Activated CD4-positive, alpha-beta T cell treated with anti-CD3 and anti-CD28 coated beads, Interleukin-2, amount 50 U/mL, for 4 hours (primary cell): ENCODE measurements at regions not wholly inside any gene's neighbourhood (a gene's known extent, or its start where the extent isn't known, plus 50 kb on each side); places are given as distances from the start of the nearest gene placed in this dataset.
"Not testable (repeated sequence)": the region's sequence is repeated elsewhere in the genome, so short reads cannot be mapped to it uniquely, and the experiment has no call there.

Source experiments
- DNase-seq, 2 experiments: peaks; one replicate each; pipeline ENCODE4 v3.0.0-alpha.2; 2020

DNA sequence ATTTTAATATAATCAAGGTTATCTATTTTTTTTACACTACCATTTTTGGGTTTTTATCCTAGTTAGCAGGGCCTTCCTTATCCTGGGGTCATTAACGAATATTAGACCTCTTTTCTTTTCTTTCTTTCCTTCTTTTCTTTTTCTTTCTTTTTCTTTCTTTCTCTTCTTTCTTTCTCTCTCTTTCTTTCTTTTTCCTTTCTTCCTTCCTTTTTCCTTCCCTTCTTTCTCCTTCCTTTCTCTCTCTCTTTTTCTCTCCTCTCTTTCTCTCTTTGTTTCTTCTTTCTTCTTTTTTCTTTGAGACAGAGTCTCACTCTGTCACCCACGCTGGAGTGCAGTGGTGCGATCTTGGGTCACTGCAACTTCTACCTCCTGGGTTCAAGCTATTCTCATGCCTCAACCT, 120.4 kb upstream of the PDE7B start:
- no peak for DNase-seq

DNA sequence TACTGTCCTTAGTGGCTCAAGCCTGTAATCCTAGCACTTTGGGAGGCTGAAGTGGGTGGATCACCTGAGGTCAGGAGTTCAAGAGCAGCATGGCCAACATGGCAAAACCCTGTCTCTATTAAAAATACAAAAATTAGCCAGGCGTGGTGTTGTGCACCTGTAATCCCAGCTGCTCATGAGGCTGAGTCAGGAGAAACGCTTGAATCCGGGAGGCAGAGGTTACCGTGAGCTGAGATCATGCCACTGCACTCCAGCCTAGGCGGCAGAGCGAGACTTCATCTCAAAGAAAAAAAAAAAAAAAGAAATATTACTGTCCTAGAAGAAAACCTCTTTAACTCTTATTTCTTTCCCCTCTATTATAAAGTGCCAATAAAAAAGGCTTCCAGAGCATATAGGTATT, 115.2 kb upstream of the PDE7B start:
- not testable (repeated sequence) for DNase-seq

DNA sequence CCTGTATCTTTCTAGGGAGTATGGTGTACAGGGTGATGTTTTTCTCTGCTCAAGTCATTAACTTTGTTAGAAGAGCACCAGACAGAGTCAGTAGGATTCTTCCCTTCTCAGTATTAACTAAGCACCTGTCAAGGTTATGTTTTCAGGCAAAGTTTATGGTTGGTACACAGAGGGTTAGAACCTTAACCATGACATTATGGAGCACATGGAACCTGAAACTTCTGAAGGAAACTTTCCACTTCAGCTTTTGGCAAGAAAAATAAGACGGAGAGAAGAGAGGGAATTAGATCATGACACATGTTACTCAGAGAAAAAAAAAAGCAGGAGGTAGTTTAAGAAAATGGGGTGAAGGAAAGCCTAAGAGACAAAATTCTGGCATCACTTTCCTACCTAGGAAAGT, 112.9 kb upstream of the PDE7B start:
- no peak for DNase-seq

DNA sequence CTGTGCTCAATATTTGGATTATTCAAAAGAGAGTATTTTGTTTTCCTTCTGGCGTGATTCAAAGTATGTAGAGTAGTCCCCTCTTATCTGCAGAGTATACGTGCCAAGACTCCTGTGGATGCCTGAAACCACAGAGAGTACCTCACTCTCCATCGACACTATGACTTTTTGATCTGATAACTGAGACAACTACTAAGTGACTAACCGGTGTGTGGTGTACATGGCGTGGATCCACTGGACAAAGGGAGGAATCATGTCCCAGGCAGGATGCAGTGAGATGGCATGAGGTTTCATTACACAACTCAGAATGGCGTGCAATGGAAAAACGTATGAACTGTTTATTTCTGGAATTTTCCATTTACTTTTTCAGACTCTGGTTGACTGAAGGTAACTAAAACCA, 112.2 kb upstream of the PDE7B start:
- no peak for DNase-seq

DNA sequence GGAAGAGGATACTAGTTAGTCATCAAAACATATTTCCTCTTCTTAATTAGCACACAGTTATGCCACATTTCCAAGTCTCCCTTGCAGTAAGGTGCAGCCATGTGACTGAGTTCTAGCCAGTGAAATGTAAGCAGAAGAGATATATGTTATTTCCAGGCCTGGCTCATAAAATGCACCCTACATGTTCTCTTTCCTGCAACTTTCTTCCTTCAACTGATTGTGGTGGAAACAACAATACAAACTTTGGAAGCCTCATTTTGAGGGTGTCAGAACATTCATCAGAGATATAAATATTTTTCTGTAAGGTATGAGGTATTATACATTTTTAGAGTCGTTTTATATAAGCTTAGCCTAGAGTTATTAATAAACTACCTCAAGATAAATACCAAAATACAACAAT, 110.9 kb upstream of the PDE7B start:
- DNase-seq = no peak

DNA sequence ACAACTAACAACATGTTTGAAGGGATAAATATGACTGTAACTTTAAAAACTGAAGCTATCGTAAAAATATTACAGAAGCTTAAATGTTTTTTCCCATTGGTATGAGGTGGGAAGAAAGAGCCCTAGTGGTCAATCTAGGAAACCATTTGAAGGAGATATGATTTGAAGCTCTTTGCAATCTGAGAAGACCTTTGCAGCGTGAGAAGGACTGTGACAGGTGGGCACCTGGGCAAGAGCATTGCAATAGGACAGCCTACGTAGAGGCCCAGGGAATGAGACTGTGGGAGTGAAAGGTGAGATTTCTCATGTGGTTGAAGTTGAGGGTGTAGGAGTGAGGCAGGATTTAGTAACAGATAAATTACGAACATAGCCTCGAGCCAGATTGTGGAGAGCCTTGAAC, 108.0 kb upstream of the PDE7B start:
- DNase-seq = no peak

DNA sequence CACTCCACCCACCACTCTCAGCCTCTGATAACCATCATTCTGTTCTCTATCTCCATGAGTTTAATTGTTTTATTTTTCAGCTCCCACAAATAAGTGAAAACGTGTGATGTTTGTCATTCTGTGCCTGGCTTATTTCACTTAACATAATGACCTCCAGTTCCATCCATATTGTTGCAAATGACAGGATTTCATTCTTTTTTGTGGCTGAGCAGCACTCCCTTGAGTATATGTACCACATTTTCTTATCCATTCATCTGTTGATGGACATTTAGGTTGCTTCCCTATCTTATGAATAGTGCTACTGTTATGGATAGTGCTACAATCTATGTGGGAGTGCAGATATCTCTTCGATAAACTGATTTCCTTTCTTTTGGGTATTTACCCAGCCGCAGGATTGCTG, 103.3 kb upstream of the PDE7B start:
- DNase-seq = no peak

DNA sequence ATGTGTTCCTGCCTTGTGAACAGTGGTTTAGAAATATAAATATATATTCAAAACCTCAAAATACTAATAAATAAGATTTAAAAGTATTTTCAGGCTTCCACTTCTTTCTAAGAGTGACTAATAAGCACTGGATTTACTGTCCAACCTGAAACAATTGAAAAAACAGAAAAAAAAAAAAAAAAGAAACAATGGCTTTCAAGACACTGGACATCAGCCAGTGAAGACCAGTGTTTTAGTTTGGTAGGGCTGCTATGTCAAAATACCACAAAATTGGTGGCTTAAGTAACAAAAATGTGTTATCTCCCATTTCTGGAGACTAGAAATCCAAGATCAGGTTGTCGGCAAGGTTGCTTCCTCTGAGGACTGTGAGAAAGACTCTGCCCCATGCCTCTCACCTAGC, 101.4 kb upstream of the PDE7B start:
- DNase-seq = no peak

DNA sequence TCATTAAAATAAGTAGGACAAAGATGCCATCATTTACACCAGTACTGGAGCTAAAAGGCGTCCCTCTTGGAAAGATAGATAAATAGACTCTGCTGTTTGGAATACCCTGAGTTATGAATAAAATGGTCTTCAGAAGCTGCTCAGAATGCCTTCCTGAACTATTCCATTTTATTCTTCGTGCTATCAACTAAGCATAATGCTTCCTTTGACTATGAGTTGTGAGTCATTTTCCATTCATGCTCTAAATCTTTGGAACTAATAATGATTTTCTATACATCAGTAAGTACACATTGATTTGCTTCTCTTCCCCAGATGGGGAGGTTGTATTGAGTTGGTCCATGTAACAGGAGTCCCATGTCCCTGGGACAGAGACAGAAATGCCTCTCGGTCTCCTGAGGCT, 98.3 kb upstream of the PDE7B start:
- no peak for DNase-seq

DNA sequence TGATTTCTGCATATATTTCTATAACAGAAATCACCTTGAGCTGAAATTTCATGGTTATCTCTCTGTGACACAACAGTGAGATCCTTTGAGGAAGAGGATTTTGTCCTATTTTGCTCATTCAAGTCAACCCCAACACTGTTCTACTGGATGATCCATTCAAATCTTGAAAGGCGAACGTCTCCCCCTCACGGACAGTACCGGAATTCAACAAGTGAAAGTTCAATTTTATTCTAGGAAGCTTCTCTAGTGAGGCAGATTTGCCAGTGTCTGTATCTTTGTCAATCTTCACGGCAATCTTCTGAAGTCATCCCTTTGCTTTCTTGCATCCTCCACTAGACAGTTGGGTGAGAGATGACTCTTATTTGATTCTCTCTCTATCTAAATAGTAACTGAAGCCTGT, 91.7 kb upstream of the PDE7B start:
- DNase-seq = no peak

DNA sequence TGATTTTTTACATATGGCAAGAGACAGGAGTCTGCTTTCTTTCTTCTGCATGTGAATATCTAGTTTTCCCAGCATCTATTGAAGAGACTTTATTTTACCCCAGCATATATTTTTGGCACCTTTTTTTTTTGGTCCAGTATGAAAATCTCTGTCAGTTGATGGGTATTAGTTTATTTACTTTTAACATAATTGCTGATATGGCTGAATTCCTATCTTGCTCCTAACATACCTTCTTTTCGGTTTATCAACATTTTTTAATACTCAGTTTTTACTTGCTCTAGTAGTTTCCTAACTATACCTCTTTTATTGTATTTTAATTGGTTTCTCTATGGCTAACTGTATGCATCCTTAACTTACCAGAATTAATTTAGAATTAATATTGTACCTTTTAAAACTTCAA, 77.5 kb upstream of the PDE7B start:
- DNase-seq = no peak

DNA sequence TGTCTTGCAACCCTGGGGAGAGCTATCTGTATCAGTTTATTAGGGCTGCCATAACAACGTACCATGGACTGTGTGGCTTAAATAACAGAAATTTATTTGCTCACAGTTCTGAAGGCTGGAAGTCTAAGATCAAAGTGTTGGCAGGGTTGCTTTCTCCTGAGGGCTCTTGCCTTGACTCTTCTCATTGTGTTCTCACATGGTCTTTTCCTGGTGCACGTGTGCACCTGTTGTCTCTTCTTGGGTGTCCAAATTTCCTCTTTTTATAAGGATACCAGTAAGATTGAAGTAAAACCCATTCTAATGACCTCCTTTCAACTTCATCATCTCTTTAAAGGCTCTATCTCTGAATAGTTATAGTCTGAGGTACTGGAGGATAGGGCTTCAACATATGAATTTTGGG, 72.3 kb upstream of the PDE7B start:
- DNase-seq = no peak

DNA sequence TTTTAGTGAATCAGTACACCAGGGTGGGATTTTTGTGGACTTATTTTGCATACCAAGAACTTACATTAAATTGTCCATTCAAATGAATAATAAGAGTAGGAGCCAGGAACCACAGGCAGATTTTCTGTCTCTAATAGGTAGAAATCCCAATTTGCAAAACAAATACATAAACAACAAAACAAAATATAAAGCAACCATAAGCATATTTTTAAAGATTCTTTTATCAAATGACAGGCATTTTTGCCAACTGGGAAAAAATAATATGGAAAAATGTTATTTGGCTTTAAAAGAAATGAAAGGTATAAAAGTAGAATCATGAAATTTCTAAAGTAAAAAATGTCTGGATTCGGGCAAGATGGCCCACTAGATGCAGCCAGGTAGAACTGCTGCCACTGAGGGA, 71.2 kb upstream of the PDE7B start:
- DNase-seq = no peak

DNA sequence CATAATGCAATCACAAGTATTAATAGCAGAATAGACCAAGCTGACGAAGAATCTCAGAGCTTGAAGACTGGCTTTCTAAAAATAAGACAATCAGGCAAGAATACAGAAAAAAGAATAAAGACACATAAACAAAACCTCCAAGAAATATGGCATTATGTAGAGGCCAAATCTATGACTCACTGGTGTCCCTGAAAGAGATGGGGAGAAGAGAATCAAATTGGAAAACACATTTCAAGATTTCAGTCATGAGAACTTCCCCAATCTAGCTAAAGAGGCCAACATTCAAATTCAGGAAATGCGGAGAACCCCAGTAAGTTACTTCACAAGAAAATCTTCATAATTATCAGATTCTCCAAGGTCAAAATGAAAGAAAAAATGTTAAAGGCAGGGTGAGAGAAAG, 69.0 kb upstream of the PDE7B start:
- DNase-seq = no peak

DNA sequence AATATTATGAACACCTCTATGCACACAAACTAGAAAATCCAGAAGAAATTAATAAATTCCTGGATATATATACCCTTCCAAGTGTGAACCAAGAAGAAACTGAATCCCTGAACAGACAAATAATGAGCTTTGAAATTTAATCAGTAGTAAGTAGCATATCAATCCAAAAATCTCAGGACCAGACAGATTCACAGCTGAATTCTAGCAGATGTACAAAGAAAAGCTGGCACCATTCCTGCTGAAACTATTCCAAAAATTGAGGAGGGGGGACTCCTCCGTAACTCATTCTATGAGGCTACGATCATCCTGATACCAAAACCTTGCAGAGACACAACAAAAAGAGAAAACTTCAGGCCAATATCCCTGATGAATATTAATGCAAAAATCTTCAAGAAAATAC, 67.0 kb upstream of the PDE7B start:
- DNase-seq = no peak

DNA sequence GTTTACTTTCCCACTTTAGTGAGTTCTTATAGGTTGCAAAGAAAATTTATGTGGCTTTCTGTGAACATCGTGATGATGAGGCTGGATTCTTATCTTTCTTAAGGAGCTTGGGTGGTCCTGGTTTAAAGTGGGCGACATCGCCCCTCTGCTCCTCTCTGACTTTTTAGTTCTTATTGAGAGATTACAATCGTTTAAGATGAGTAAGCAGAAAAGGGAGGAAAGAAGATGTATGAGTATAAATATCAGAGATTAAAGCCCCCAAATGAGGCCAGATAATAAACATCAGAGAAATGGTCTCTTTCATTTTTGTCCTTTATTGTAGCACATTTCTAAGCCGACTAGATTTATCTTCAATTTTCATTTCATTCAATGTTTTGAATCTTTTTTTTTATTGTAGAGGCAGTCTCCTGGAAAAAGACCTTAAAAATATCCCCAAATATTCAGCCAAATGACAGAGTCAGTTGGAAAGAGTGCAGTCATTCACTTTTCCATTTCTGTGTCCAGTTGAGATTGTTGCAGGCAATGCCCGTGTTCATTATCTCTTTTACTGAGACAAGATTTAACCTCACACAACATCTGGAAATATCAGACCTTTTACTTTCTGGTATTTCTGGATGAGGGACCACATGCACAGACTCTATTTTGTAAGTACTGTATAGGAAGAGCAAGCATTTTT, 62.0 kb upstream of the PDE7B start:
- no peak for DNase-seq

DNA sequence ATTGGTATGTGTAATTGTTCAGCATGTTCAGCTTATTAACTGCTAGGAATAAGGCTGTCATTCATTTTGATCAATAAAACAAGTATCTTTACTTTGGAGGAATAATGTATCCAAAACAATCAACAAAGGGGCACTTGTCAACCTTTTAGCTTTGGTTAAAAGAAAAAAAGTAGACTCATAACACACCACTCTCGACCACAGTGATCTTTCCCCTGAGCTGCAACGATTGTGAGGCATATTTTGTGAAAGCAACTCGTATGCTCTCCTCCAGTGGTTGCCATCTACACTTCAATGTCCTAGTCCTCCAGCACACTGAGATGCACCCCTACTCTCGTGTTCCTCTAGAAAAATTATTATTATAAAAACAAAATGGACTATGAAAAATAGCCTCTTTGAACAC, 60.1 kb upstream of the PDE7B start:
- DNase-seq = no peak

DNA sequence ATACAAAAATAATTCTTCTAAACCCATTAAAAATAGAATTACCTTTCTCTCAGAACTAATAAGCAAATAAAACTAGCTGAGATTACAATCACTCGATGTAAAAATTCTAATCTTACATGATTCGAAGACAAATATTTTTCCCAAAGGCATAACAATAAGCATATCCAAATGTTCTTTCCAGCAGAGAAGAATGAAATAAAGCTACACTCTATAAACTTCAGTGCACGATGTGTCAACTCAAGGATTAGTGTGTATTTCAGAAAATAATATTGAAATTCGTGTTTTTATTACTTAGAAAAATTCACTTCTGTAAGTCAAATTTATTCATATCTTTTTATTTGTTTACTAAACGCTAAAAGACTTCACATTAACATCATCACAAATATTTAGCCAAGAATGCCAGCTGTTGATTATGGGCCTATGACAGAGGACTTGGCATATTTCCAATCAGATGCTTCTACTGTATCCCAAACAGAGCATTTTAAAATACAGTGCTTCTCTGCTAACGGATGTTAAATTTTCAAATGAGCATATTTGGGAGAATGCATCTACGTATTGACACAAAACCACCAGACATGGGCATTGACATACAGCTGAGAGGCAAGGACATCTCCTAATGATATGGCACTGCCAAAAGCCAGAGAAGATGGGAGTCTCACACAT, 54.7 kb upstream of the PDE7B start:
- DNase-seq = no peak

DNA sequence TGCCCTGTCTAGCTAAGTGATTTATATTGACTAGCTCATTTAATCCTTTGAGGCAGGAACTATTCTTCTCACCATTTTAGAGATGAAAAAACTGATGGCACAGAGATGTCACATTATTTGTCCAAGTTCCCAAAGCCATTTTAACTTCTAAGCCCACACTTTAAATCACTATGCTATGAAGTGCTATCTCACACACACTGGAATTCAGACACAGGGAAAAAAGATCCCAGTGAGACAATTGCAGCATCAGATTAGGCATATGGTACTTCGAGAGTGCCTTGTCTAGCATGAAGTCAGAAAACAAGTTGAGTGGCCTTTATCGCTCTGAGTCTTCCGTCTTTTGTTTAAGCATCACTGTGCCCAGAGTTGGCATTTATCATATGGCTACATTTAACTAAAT, 54.1 kb upstream of the PDE7B start:
- no peak for DNase-seq

DNA sequence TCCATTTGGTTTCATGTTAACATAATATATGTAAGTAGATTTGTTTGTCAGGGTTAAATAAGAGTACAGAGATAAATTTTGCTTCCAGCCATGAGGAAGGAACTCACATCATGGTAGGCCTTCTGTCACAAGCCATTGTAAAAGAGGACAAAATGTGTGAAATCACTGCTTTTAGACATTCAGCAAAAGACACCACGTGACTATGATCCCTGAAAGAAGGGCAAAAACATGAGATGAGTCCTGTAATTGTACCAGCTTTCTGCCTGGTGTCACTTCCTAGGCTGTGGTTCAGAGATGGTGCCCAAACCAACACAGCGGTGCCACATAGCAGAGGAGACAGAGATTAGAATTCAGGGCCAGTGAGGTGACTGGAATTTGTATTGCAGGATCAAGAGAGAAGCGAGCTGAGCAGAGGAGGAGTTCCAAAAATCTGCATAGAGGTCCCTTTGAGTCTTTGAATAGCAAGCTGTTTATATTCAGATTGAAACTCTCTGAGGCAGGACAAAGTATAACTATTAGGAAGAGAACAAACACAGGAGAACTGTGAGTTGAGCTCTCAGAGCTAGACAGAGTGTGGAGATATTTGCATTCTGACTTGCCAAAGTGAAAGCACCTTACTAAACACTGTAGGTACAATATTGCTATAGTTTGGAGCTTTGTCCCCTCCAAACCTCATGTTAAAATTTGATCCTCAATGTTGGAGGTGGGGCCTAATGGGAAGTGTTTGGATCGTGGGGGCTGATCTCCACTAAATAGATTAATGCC, 52.6 kb upstream of the PDE7B start:
- no peak for DNase-seq
